ENCODE measurements at regions not wholly inside any gene's neighbourhood (a gene's known extent, or its start where the extent isn't known, plus 50 kb on each side); places are given as distances from the start of the nearest gene placed in this dataset.

DNA sequence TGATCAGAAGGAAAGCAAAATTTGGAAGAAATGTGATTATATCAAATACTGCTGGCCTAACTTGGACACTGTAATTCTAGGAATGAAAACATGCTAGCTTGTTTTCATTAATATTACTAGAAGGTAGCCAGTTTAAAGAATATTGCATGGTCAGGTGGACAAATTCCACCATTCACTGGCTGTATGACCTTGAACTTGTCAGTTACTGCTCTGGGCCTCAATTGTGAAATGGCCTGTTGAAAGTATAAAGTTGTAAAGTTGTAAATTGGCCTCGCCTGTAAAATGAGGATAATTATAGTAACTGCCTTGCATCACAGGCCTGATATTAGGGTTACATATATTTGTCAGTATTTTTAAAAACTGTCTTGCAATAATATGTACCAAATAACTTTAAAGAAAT, 398.4 kb upstream of the CHST9 start:
- Histone ChIP-seq H2AFZ (ENCODE audit: low read depth, low read length, poor library complexity, severe bottlenecking) (no peak overlapping the region), H3K9me3 (ENCODE audit: control insufficient read depth in 1 of 2, insufficient read depth in 1 of 2, low read depth in 1 of 2, low read length in 2 of 2) (peaks cover 0 to 10% of the 10 kb centered on the region in 2 experiments; a peak in 2 of 4 replicates), H4K20me1 (ENCODE audit: insufficient read depth) (no peaks in the 10 kb centered on the region), H3K36me3 (ENCODE audit: control insufficient read depth in 1 of 2, insufficient read depth in 2 of 2, low read length in 2 of 2) (no peaks in the 10 kb centered on the region), H3K9me2 (ENCODE audit: insufficient read depth) (no peaks in the 10 kb centered on the region), H3K4me3 (replicated peaks in 1 of 2; ENCODE audit: low read depth in 1 of 2, low read length in 2 of 2) (no peak overlapping the region), H3K27ac (ENCODE audit: low read depth, low read length) (no peak overlapping the region), H3K79me2 (ENCODE audit: insufficient read depth, low read length) (no peaks in the 10 kb centered on the region), H3K27me3 (ENCODE audit: insufficient read depth, low read length) (no peaks in the 10 kb centered on the region), H3K4me1 (ENCODE audit: control insufficient read depth in 1 of 2, insufficient read depth in 2 of 2, low read length in 2 of 2) (no peaks in the 10 kb centered on the region), H3K4me2 (ENCODE audit: low read length) (no peak overlapping the region), H3K9ac (ENCODE audit: low read length) (no peak overlapping the region)
- CTCF ChIA-PET = no interaction called here
- no peak for DNase-seq (ENCODE audit: low read depth, low spot score)
- TF ChIP-seq, protein P1, sequence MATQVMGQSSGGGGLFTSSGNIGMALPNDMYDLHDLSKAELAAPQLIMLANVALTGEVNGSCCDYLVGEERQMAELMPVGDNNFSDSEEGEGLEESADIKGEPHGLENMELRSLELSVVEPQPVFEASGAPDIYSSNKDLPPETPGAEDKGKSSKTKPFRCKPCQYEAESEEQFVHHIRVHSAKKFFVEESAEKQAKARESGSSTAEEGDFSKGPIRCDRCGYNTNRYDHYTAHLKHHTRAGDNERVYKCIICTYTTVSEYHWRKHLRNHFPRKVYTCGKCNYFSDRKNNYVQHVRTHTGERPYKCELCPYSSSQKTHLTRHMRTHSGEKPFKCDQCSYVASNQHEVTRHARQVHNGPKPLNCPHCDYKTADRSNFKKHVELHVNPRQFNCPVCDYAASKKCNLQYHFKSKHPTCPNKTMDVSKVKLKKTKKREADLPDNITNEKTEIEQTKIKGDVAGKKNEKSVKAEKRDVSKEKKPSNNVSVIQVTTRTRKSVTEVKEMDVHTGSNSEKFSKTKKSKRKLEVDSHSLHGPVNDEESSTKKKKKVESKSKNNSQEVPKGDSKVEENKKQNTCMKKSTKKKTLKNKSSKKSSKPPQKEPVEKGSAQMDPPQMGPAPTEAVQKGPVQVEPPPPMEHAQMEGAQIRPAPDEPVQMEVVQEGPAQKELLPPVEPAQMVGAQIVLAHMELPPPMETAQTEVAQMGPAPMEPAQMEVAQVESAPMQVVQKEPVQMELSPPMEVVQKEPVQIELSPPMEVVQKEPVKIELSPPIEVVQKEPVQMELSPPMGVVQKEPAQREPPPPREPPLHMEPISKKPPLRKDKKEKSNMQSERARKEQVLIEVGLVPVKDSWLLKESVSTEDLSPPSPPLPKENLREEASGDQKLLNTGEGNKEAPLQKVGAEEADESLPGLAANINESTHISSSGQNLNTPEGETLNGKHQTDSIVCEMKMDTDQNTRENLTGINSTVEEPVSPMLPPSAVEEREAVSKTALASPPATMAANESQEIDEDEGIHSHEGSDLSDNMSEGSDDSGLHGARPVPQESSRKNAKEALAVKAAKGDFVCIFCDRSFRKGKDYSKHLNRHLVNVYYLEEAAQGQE (IDR thresholded peaks at IDR 0.05; ENCODE audit: low read depth) = no peak
- TF ChIP-seq SP1 (IDR thresholded peaks at IDR 0.05; ENCODE audit: low read depth) (no peak), RAD21 (IDR thresholded peaks at IDR 0.05; ENCODE audit: low read depth) (no peak), POLR2AphosphoS5 (IDR thresholded peaks at IDR 0.05; ENCODE audit: low read depth, low read length) (no peak), YY1 (IDR thresholded peaks at IDR 0.05; ENCODE audit: extremely low read depth, insufficient replicate concordance, low read depth, low read length) (no peak)
- TF ChIP-seq, protein P2, sequence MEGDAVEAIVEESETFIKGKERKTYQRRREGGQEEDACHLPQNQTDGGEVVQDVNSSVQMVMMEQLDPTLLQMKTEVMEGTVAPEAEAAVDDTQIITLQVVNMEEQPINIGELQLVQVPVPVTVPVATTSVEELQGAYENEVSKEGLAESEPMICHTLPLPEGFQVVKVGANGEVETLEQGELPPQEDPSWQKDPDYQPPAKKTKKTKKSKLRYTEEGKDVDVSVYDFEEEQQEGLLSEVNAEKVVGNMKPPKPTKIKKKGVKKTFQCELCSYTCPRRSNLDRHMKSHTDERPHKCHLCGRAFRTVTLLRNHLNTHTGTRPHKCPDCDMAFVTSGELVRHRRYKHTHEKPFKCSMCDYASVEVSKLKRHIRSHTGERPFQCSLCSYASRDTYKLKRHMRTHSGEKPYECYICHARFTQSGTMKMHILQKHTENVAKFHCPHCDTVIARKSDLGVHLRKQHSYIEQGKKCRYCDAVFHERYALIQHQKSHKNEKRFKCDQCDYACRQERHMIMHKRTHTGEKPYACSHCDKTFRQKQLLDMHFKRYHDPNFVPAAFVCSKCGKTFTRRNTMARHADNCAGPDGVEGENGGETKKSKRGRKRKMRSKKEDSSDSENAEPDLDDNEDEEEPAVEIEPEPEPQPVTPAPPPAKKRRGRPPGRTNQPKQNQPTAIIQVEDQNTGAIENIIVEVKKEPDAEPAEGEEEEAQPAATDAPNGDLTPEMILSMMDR (IDR thresholded peaks at IDR 0.05 in 2 of 3, conservative IDR thresholded peaks at IDR 0.05 in 1 of 3; ENCODE audit: borderline replicate concordance in 1 of 3, insufficient read depth in 1 of 3, low read depth in 2 of 3, low read length in 2 of 3) = no peak
- intact Hi-C loops (cut with micrococcal nuclease) = no loop called here
- ATAC-seq = no peak
- POLR2A ChIA-PET = no interaction called here
- RAD21 ChIA-PET (ENCODE audit: low non-redundant PET in 1 of 2, low total read pairs in 2 of 2, uncharacterized antibody in 2 of 2, unreplicated experiment in 2 of 2) = no interaction called here
- BruUV-seq (replicated peaks) = no TSS peak

Data from HCT116 (cell line).